HEK293 (cell line): ENCODE measurements at regions not wholly inside any gene's neighbourhood (a gene's known extent, or its start where the extent isn't known, plus 50 kb on each side); places are given as distances from the start of the nearest gene placed in this dataset.
"Not testable (repeated sequence)": the region's sequence is repeated elsewhere in the genome, so short reads cannot be mapped to it uniquely, and the experiment has no call there.

ENCODE experiments used
- CTCF ChIA-PET: fragments of 350-600 bp; formaldehyde crosslinking; extraction: SDS; loops from one replicate; lab custom pipeline; 2021; ENCODE audit warnings: antibody characterized with exemption; lab: Yijun Ruan, JAX
- POLR2A ChIA-PET: fragments of 300-600 bp; formaldehyde crosslinking; extraction: SDS; loops from one replicate; lab custom pipeline; 2020; ENCODE audit warnings: antibody characterized with exemption, inconsistent platforms; lab: Yijun Ruan, JAX
- H3K27ac ChIP-seq: fragments of 200-500 bp; sonication (Bioruptor generic); 2 replicates; pipeline ENCODE4 v1.5.1; 2014; ENCODE audit warnings: low read depth, low read length, control low read depth, inconsistent platforms; ENCODE audit errors: extremely low read depth
- H3K36me3 ChIP-seq, 2 experiments: fragments of 200-500 bp in 1 of 2; sonication (Bioruptor generic) in 1 of 2; 1 replicate in 1 of 2; 2 replicates in 1 of 2; pipeline ENCODE4 v1.5.1; 2014 to 2017; ENCODE audit warnings: inconsistent platforms in 2 of 2, low read length in 2 of 2; ENCODE audit not compliant: control insufficient read depth in 2 of 2, insufficient read depth in 1 of 2
- H3K4me1 ChIP-seq: fragments of 200-500 bp; sonication (Bioruptor generic); 2 replicates; pipeline ENCODE4 v1.5.1; 2014; ENCODE audit warnings: mild to moderate bottlenecking, low read length, inconsistent platforms; ENCODE audit not compliant: control insufficient read depth, insufficient read depth
- H3K4me3 ChIP-seq: 2 replicates; pipeline ENCODE4 v1.5.1; 2011; ENCODE audit warnings: low read depth, mild to moderate bottlenecking, control low read depth, low read length, moderate library complexity
- H3K9me3 ChIP-seq: fragments of 200-500 bp; sonication (Bioruptor generic); 2 replicates; pipeline ENCODE4 v1.5.1; 2014; ENCODE audit warnings: low read depth, low read length, inconsistent platforms; ENCODE audit not compliant: control insufficient read depth, insufficient read depth
- BCL11B ChIP-seq: fragments of 450-650 bp; formaldehyde crosslinking; IDR thresholded peaks from 2 replicates; pipeline ENCODE4 v1.5.1; 2016; ENCODE audit warnings: low read depth, missing biosample characterization, missing genetic modification characterization
- HOXC10 ChIP-seq: sonication (generic); formaldehyde crosslinking; IDR thresholded peaks from 2 replicates; pipeline ENCODE4 v1.8.1; 2023; ENCODE audit warnings: mild to moderate bottlenecking, missing genetic modification reagents
- YY1 ChIP-seq: fragments of 450-650 bp; formaldehyde crosslinking; IDR thresholded peaks from 2 replicates; pipeline ENCODE4 v1.5.1; 2018; ENCODE audit warnings: missing biosample characterization, missing genetic modification characterization
- ZNF121 ChIP-seq: fragments of 450-650 bp; formaldehyde crosslinking; IDR thresholded peaks from 2 replicates; pipeline ENCODE4 v1.5.1; 2016; ENCODE audit warnings: missing biosample characterization, missing genetic modification characterization
- ZNF18 ChIP-seq: fragments of 450-650 bp; formaldehyde crosslinking; IDR thresholded peaks from 2 replicates; pipeline ENCODE4 v1.5.1; 2016; ENCODE audit warnings: missing biosample characterization, missing genetic modification characterization
- ZNF362 ChIP-seq: fragments of 450-650 bp; formaldehyde crosslinking; IDR thresholded peaks from 2 replicates; pipeline ENCODE4 v1.5.1; 2016; ENCODE audit warnings: missing biosample characterization, missing genetic modification characterization
- ZNF433 ChIP-seq: fragments of 450-650 bp; formaldehyde crosslinking; IDR thresholded peaks from 2 replicates; pipeline ENCODE4 v1.5.1; 2016; ENCODE audit warnings: missing biosample characterization, missing genetic modification characterization, low read depth
- ZNF449 ChIP-seq: fragments of 450-650 bp; formaldehyde crosslinking; IDR thresholded peaks from 2 replicates; pipeline ENCODE4 v1.5.1; 2017; ENCODE audit warnings: missing biosample characterization, mild to moderate bottlenecking, missing genetic modification characterization, moderate library complexity
- ZNF529 ChIP-seq: fragments of 450-650 bp; formaldehyde crosslinking; IDR thresholded peaks from 2 replicates; pipeline ENCODE4 v1.5.1; 2017; ENCODE audit warnings: missing genetic modification characterization, missing biosample characterization; ENCODE audit not compliant: insufficient replicate concordance
- ZNF585B ChIP-seq: fragments of 450-650 bp; formaldehyde crosslinking; IDR thresholded peaks from 2 replicates; pipeline ENCODE4 v1.5.1; 2016; ENCODE audit warnings: missing biosample characterization, missing genetic modification characterization
- ZNF639 ChIP-seq: fragments of 450-650 bp; formaldehyde crosslinking; IDR thresholded peaks from 2 replicates; pipeline ENCODE4 v1.5.1; 2016; ENCODE audit warnings: missing biosample characterization, missing genetic modification characterization
- ZNF670 ChIP-seq: fragments of 450-650 bp; formaldehyde crosslinking; IDR thresholded peaks from 2 replicates; pipeline ENCODE4 v1.5.1; 2016; ENCODE audit warnings: missing biosample characterization, missing genetic modification characterization, low read depth
- ZNF677 ChIP-seq: fragments of 450-650 bp; IDR thresholded peaks from 2 replicates; pipeline ENCODE4 v1.5.0; 2018; ENCODE audit warnings: missing biosample characterization, mild to moderate bottlenecking, missing genetic modification characterization, moderate library complexity

- CTCF ChIA-PET, H3K9me3 ChIP-seq, H3K36me3 ChIP-seq, POLR2A ChIA-PET, H3K4me3 ChIP-seq, H3K27ac ChIP-seq, H3K4me1 ChIP-seq: not testable (repeated sequence)
- peak; percentile 78 for TF ChIP-seq ZNF585B (tag by site-specific recombination)
- TF ChIP-seq, all 188 proteins: peak for 1; not testable (repeated sequence) for 187
These were observed 795.1 kb upstream of the VRK2 start for GRCh38 chr2:57251495-57251894.

GRCh38 chr2:57276408-57276807 is 770.2 kb upstream of the VRK2 start:
- CTCF ChIA-PET, POLR2A ChIA-PET, H3K4me3 ChIP-seq, H3K4me1 ChIP-seq, H3K36me3 ChIP-seq, H3K9me3 ChIP-seq, H3K27ac ChIP-seq: not testable (repeated sequence)

- CTCF ChIA-PET = no interaction called here
- H3K27ac ChIP-seq = no peak overlapping the region
- H3K36me3 ChIP-seq = no peaks in the 10 kb centered on the region
- H3K9me3 ChIP-seq = no peaks in the 10 kb centered on the region
- POLR2A ChIA-PET = no interaction called here
- no peak overlapping the region for H3K4me3 ChIP-seq
- H3K4me1 ChIP-seq = no peaks in the 10 kb centered on the region
- TF ChIP-seq HOXC10 (no peak), ZNF362 (tag by site-specific recombination) (no peak), ZNF449 (tag by site-specific recombination) (no peak), ZNF677 (tag by site-specific recombination) (no peak), ZNF18 (tag by site-specific recombination) (no peak)
These were observed 768.2 kb upstream of the VRK2 start for GRCh38 chr2:57278451-57278850.

GRCh38 chr2:57291209-57291608 is 755.4 kb upstream of the VRK2 start:
- TF ChIP-seq ZNF639 (tag by site-specific recombination) (no peak), ZNF529 (tag by site-specific recombination) (no peak), ZNF121 (tag by site-specific recombination) (no peak), YY1 (tag by site-specific recombination) (no peak), ZNF670 (tag by site-specific recombination) (no peak), BCL11B (tag by site-specific recombination) (no peak), ZNF433 (tag by site-specific recombination) (no peak)
- Histone ChIP-seq H3K27ac (no peak overlapping the region), H3K4me1 (no peaks in the 10 kb centered on the region), H3K36me3 (no peaks in the 10 kb centered on the region), H3K4me3 (no peak overlapping the region), H3K9me3 (no peaks in the 10 kb centered on the region)
- CTCF ChIA-PET = no interaction called here
- POLR2A ChIA-PET = no interaction called here
